ENCODE measurements at regions not wholly inside any gene's neighbourhood (a gene's known extent, or its start where the extent isn't known, plus 50 kb on each side); places are given as distances from the start of the nearest gene placed in this dataset.

DNA sequence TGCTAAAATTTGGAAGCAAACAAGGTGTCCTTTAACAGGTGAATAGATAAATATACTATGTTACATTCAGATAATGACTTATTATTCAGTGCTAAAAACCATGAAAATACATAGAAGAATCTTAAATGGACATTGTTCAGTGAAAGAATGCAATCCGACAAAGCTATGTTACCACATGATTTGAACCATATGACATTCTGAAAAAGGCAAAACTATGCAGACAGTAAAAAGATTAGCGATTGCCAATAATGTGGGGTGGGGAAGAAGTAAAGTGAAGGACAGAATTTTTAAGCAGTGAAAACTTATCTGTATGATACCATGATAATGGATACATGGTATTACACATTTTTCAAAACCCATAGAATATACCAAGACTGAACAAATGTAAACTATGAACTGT lies 926.9 kb downstream of the FAT4 start:
- H3K4me3 ChIP-seq = no peak overlapping the region
- H3K4me1 ChIP-seq = no peaks in the 10 kb centered on the region
- intact Hi-C loops (cut with DNase I) = no loop called here
- TF ChIP-seq POLR2A (IDR thresholded peaks at IDR 0.05) = no peak
- TF ChIP-seq, protein P1, sequence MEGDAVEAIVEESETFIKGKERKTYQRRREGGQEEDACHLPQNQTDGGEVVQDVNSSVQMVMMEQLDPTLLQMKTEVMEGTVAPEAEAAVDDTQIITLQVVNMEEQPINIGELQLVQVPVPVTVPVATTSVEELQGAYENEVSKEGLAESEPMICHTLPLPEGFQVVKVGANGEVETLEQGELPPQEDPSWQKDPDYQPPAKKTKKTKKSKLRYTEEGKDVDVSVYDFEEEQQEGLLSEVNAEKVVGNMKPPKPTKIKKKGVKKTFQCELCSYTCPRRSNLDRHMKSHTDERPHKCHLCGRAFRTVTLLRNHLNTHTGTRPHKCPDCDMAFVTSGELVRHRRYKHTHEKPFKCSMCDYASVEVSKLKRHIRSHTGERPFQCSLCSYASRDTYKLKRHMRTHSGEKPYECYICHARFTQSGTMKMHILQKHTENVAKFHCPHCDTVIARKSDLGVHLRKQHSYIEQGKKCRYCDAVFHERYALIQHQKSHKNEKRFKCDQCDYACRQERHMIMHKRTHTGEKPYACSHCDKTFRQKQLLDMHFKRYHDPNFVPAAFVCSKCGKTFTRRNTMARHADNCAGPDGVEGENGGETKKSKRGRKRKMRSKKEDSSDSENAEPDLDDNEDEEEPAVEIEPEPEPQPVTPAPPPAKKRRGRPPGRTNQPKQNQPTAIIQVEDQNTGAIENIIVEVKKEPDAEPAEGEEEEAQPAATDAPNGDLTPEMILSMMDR (IDR thresholded peaks at IDR 0.05) = no peak
- TF ChIP-seq POLR2AphosphoS5 (IDR thresholded peaks at IDR 0.05; ENCODE audit: insufficient read depth in 1 of 2, low read depth in 1 of 2) = no peak
- no peak for DNase-seq (ENCODE audit: extremely low spot score in 2 of 2)
- no peaks in the 10 kb centered on the region for H3K27me3 ChIP-seq
- H3K27ac ChIP-seq = no peak overlapping the region
- no peaks in the 10 kb centered on the region for H3K36me3 ChIP-seq
- H3K9me3 ChIP-seq = no peaks in the 10 kb centered on the region

DNA sequence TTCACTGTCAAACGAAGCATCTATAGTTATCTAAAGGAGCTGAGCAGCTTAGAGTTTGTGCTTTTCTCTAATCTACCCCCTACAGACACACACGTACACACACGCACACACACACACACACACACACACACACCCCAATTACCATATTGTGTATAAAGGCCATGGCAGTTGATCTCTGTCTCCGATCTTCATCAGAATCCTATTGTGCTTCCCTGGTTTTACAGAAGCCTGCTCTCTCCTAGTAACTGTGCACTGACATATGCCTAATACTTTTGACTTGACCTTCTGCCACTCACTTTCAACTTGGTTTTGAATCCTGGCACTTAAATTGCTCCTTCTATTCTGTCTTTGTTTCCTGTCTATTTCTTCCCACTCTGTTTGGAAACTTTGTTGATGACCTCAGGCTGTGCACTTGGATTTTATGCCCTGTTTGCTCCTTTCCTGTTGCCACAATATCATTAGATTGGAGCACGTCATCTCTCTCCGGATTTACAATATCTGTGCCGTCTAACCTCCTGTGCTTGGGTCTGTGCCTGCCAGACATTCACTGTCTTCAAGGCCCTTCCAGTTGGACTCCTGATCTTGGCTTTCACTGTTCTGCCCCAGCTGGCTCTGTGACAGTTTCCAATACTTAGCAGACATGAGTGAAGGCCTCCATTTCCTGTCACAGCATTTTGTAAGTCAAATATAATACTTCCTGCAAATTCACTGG lies 928.1 kb downstream of the FAT4 start:
- Histone ChIP-seq H3K27ac (no peak overlapping the region), H3K9me3 (no peaks in the 10 kb centered on the region), H3K4me1 (no peaks in the 10 kb centered on the region), H3K4me3 (no peak overlapping the region), H3K36me3 (no peaks in the 10 kb centered on the region), H3K27me3 (no peaks in the 10 kb centered on the region)
- TF ChIP-seq POLR2AphosphoS5 (IDR thresholded peaks at IDR 0.05; ENCODE audit: insufficient read depth in 1 of 2, low read depth in 1 of 2) (no peak), POLR2A (IDR thresholded peaks at IDR 0.05) (no peak)
- TF ChIP-seq, protein P1 (IDR thresholded peaks at IDR 0.05) = no peak
- intact Hi-C loops (cut with DNase I) = no loop called here
- no peak for DNase-seq (ENCODE audit: extremely low spot score in 2 of 2)

DNA sequence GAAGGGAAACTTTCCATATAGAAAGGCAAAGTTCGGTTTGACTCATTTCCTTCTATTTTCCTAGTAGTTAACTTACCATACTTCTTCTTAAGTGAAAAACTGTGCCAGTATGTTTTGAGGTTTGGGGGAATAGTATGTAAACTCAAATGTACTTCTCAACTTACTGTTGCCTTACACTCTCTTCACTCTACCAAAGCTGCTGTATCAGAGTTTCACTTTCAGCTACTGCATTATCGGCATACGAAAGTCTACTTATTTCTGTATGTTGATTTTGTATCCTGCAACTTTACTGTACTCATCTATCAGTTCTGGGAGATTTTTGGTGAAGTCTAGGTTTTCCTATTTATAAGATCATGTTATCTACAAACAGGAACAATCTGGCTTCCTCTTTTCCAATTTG lies 932.7 kb downstream of the FAT4 start:
- Histone ChIP-seq H3K4me1 (no peaks in the 10 kb centered on the region), H3K4me3 (no peak overlapping the region), H3K27ac (no peak overlapping the region), H3K27me3 (no peaks in the 10 kb centered on the region), H3K36me3 (no peaks in the 10 kb centered on the region), H3K9me3 (no peaks in the 10 kb centered on the region)
- intact Hi-C loops (cut with DNase I) = no loop called here
- TF ChIP-seq POLR2AphosphoS5 (IDR thresholded peaks at IDR 0.05; ENCODE audit: insufficient read depth in 1 of 2, low read depth in 1 of 2) (no peak), POLR2A (IDR thresholded peaks at IDR 0.05) (no peak)
- TF ChIP-seq, protein P1 (IDR thresholded peaks at IDR 0.05) = no peak
- DNase-seq (ENCODE audit: extremely low spot score in 2 of 2) = no peak

DNA sequence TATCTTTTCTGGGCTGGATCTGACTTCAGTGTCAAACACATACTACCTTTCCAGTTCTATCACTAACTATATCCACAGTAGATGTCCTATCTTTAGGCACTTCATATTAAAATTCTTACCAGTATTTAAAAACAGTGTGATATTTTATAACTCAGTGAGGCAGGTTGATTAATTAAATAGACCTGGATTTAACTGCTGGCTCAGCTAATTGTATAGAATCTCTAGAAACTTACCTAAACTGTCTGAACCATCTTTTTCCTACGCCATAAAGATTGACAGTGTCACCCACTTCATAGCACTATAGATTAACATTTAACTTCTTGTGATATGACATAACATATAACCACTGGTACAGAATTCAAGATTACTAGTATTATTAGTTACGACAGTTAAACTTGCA lies 935.3 kb downstream of the FAT4 start:
- H3K36me3 ChIP-seq = no peaks in the 10 kb centered on the region
- intact Hi-C loops (cut with DNase I) = no loop called here
- no peaks in the 10 kb centered on the region for H3K27me3 ChIP-seq
- no peak for DNase-seq (ENCODE audit: extremely low spot score in 2 of 2)
- TF ChIP-seq POLR2AphosphoS5 (IDR thresholded peaks at IDR 0.05; ENCODE audit: insufficient read depth in 1 of 2, low read depth in 1 of 2) (no peak), POLR2A (IDR thresholded peaks at IDR 0.05) (no peak)
- TF ChIP-seq, protein P1 (IDR thresholded peaks at IDR 0.05) = no peak
- no peak overlapping the region for H3K27ac ChIP-seq
- no peak overlapping the region for H3K4me3 ChIP-seq
- no peaks in the 10 kb centered on the region for H3K9me3 ChIP-seq
- no peaks in the 10 kb centered on the region for H3K4me1 ChIP-seq

DNA sequence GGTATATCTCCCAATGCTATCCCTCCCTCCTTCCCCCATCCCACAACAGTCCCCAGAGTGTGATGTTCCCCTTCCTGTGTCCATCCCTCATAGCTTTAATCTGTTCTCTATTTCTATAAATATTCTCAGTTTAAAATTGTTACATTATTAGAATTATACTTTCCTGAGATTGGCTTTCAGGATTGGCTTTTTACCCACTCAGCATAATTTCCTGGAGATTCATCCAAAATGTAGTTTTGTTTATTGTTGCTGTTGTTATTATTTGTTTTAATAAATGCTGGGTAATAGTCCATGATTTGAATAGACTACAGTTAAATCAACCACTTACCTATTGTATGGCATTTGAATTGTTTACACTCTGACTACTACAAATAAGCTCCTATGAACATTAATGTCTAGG lies 936.4 kb downstream of the FAT4 start:
- H3K4me1 ChIP-seq = no peaks in the 10 kb centered on the region
- H3K27me3 ChIP-seq = no peaks in the 10 kb centered on the region
- H3K9me3 ChIP-seq = no peaks in the 10 kb centered on the region
- no peak overlapping the region for H3K27ac ChIP-seq
- intact Hi-C loops (cut with DNase I) = no loop called here
- H3K4me3 ChIP-seq = no peak overlapping the region
- no peaks in the 10 kb centered on the region for H3K36me3 ChIP-seq
- no peak for DNase-seq (ENCODE audit: extremely low spot score in 2 of 2)
- TF ChIP-seq POLR2AphosphoS5 (IDR thresholded peaks at IDR 0.05; ENCODE audit: insufficient read depth in 1 of 2, low read depth in 1 of 2) = no peak
- TF ChIP-seq, protein P1 (IDR thresholded peaks at IDR 0.05) = no peak
- no peak for TF ChIP-seq POLR2A (IDR thresholded peaks at IDR 0.05)
